HG03135 (cell line): ENCODE measurements at regions not wholly inside any gene's neighbourhood (a gene's known extent, or its start where the extent isn't known, plus 50 kb on each side); places are given as distances from the start of the nearest gene placed in this dataset.
"Not testable (repeated sequence)": the region's sequence is repeated elsewhere in the genome, so short reads cannot be mapped to it uniquely, and the experiment has no call there.

Experiments
- ATAC-seq: cut with Tn5 transposase; IDR thresholded peaks from one replicate; pipeline ENCODE4 v1.9.1; 2021; ENCODE audit warnings: mild to moderate bottlenecking, moderate library complexity; ENCODE audit not compliant: unreplicated experiment

- ATAC-seq: no peak
These were observed 571.9 kb upstream of the BRINP1 start for GRCh38 chr9:119941091-119941490.

GRCh38 chr9:119938871-119939270 lies 569.6 kb upstream of the BRINP1 start:
- ATAC-seq: no peak

GRCh38 chr9:119934497-119934896 lies 565.3 kb upstream of the BRINP1 start:
- ATAC-seq: no peak

GRCh38 chr9:119933191-119933590 lies 564.0 kb upstream of the BRINP1 start:
- ATAC-seq: no peak

- ATAC-seq: no peak
These were observed 555.5 kb upstream of the BRINP1 start for GRCh38 chr9:119924736-119925135.

GRCh38 chr9:119917175-119917574 lies 547.9 kb upstream of the BRINP1 start:
- ATAC-seq: no peak

GRCh38 chr9:119907056-119907455 lies 537.8 kb upstream of the BRINP1 start:
- no peak for ATAC-seq

GRCh38 chr9:119905724-119906123 lies 536.5 kb upstream of the BRINP1 start:
- no peak for ATAC-seq

- no peak for ATAC-seq
These were observed 534.6 kb upstream of the BRINP1 start for GRCh38 chr9:119903851-119904250.

- no peak for ATAC-seq
These were observed 533.4 kb upstream of the BRINP1 start for GRCh38 chr9:119902611-119903010.

- no peak for ATAC-seq
These were observed 529.1 kb upstream of the BRINP1 start for GRCh38 chr9:119898316-119898715.

- no peak for ATAC-seq
These were observed 515.2 kb upstream of the BRINP1 start for GRCh38 chr9:119884438-119884837.

- no peak for ATAC-seq
These were observed 512.7 kb upstream of the BRINP1 start for GRCh38 chr9:119881898-119882297.

GRCh38 chr9:119880361-119880760 lies 511.1 kb upstream of the BRINP1 start:
- ATAC-seq: no peak

GRCh38 chr9:119877306-119877705 lies 508.1 kb upstream of the BRINP1 start:
- ATAC-seq: no peak

- no peak for ATAC-seq
These were observed 504.6 kb upstream of the BRINP1 start for GRCh38 chr9:119873877-119874276.

GRCh38 chr9:119870251-119870650 lies 501.0 kb upstream of the BRINP1 start:
- ATAC-seq: not testable (repeated sequence)

GRCh38 chr9:119868694-119869093 lies 499.5 kb upstream of the BRINP1 start:
- ATAC-seq: no peak

- ATAC-seq: no peak
These were observed 492.6 kb upstream of the BRINP1 start for GRCh38 chr9:119861842-119862241.

- no peak for ATAC-seq
These were observed 489.9 kb upstream of the BRINP1 start for GRCh38 chr9:119859128-119859527.

GRCh38 chr9:119853126-119853525 lies 483.9 kb upstream of the BRINP1 start:
- no peak for ATAC-seq

GRCh38 chr9:119852390-119852789 lies 483.2 kb upstream of the BRINP1 start:
- ATAC-seq: no peak

GRCh38 chr9:119844431-119844830 lies 475.2 kb upstream of the BRINP1 start:
- ATAC-seq: no peak

- no peak for ATAC-seq
These were observed 471.8 kb upstream of the BRINP1 start for GRCh38 chr9:119841016-119841415.
